IMR-90 (cell line): ENCODE measurements at regions not wholly inside any gene's neighbourhood (a gene's known extent, or its start where the extent isn't known, plus 50 kb on each side); places are given as distances from the start of the nearest gene placed in this dataset.

Experiments used
- CEBPB ChIP-seq: IDR thresholded peaks from 2 replicates; pipeline ENCODE4 v1.6.1; 2012; ENCODE audit warnings: low read depth, low read length, improper control_type of control experiment
- CHD1 ChIP-seq: IDR thresholded peaks from 2 replicates; pipeline ENCODE4 v1.6.1; 2012; ENCODE audit warnings: low read depth, low read length, improper control_type of control experiment
- MXI1 ChIP-seq: IDR thresholded peaks from 2 replicates; pipeline ENCODE4 v1.6.1; 2012; ENCODE audit warnings: low read depth, mild to moderate bottlenecking, low read length, moderate library complexity, borderline replicate concordance
- NFE2L2 ChIP-seq: fragments of 150-350 bp; IDR thresholded peaks from 2 replicates; pipeline ENCODE4 v1.6.1; 2016; ENCODE audit warnings: low read depth, mild to moderate bottlenecking, low read length
- POLR2A ChIP-seq: IDR thresholded peaks from 2 replicates; pipeline ENCODE4 v1.6.1; 2012; ENCODE audit warnings: mild to moderate bottlenecking, low read depth, low read length
- RAD21 ChIP-seq: IDR thresholded peaks from 2 replicates; pipeline ENCODE4 v1.6.1; 2012; ENCODE audit warnings: low read length, improper control_type of control experiment
- SMC3 ChIP-seq: fragments of 150-350 bp; IDR thresholded peaks from 2 replicates; pipeline ENCODE4 v1.6.1; 2016; ENCODE audit warnings: low read depth, mild to moderate bottlenecking, antibody characterized with exemption, low read length, moderate library complexity
- TF ChIP-seq, protein P1 (sequence below): conservative IDR thresholded peaks from 2 replicates; pipeline ENCODE4 v1.5.1; 2012; ENCODE audit warnings: mild to moderate bottlenecking, low read depth, low read length, improper control_type of control experiment

DNA sequence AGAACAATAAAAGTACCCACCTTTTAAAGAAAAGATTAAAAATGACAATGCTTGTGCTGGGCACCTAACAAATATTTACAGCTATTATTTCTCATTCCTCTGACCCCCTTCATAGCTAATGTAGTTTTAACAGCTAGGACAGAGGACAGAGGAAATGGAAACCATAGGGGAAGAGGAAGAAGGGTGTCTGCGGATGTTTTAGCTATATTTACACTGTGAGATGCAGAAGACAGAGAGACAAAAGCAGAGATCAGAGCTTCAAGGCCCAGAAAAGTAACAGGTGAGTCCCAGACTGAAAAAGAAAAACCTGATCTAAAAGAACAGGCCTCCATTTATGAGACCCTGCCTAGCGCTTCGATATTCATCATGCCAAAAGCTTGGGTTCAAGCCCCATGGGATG lies 72.0 kb downstream of the ZNF281 start:
- TF ChIP-seq, protein P1, sequence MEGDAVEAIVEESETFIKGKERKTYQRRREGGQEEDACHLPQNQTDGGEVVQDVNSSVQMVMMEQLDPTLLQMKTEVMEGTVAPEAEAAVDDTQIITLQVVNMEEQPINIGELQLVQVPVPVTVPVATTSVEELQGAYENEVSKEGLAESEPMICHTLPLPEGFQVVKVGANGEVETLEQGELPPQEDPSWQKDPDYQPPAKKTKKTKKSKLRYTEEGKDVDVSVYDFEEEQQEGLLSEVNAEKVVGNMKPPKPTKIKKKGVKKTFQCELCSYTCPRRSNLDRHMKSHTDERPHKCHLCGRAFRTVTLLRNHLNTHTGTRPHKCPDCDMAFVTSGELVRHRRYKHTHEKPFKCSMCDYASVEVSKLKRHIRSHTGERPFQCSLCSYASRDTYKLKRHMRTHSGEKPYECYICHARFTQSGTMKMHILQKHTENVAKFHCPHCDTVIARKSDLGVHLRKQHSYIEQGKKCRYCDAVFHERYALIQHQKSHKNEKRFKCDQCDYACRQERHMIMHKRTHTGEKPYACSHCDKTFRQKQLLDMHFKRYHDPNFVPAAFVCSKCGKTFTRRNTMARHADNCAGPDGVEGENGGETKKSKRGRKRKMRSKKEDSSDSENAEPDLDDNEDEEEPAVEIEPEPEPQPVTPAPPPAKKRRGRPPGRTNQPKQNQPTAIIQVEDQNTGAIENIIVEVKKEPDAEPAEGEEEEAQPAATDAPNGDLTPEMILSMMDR: no peak
- TF ChIP-seq RAD21 (no peak), POLR2A (no peak), CEBPB (no peak), MXI1 (no peak), SMC3 (no peak), NFE2L2 (no peak), CHD1 (no peak)
